Mesenchymal stem cell (in vitro differentiated cells and primary cell): ENCODE measurements at regions not wholly inside any gene's neighbourhood (a gene's known extent, or its start where the extent isn't known, plus 50 kb on each side); places are given as distances from the start of the nearest gene placed in this dataset.
"Not testable (repeated sequence)": the region's sequence is repeated elsewhere in the genome, so short reads cannot be mapped to it uniquely, and the experiment has no call there.

Experiments
- DNase-seq: peaks from one replicate; pipeline ENCODE4 v3.0.0-alpha.2; 2013
- H2AFZ ChIP-seq: one replicate; pipeline ENCODE4 v1.6.1; 2013; ENCODE audit warnings: low read depth, mild to moderate bottlenecking, control low read depth, inconsistent platforms, low read length, moderate library complexity
- H2AK5ac ChIP-seq: 2 replicates; pipeline ENCODE4 v1.6.1; 2013; ENCODE audit warnings: low read length, moderate library complexity, mild to moderate bottlenecking, inconsistent platforms; ENCODE audit not compliant: severe bottlenecking
- H2BK120ac ChIP-seq: one replicate; pipeline ENCODE4 v1.6.1; 2013; ENCODE audit warnings: low read depth, mild to moderate bottlenecking, inconsistent platforms, low read length, moderate library complexity
- H2BK12ac ChIP-seq, 2 experiments: one replicate each; pipeline ENCODE4 v1.6.1; 2013; ENCODE audit warnings: inconsistent platforms in 2 of 2, low read length in 2 of 2, mild to moderate bottlenecking in 2 of 2, moderate library complexity in 2 of 2, control low read depth in 1 of 2
- H2BK15ac ChIP-seq: one replicate; pipeline ENCODE4 v1.6.1; 2013; ENCODE audit warnings: mild to moderate bottlenecking, low read depth, inconsistent platforms; ENCODE audit not compliant: poor library complexity, severe bottlenecking
- H2BK5ac ChIP-seq: 2 replicates; pipeline ENCODE4 v1.6.1; 2013; ENCODE audit warnings: low read depth, mild to moderate bottlenecking, low read length, control low read depth, inconsistent platforms; ENCODE audit not compliant: poor library complexity, severe bottlenecking
- H3K14ac ChIP-seq, 2 experiments: one replicate each; pipeline ENCODE4 v1.6.1; 2013; ENCODE audit warnings: inconsistent platforms in 2 of 2, low read length in 2 of 2, control low read depth in 1 of 2, mild to moderate bottlenecking in 1 of 2, moderate library complexity in 1 of 2
- H3K18ac ChIP-seq, 2 experiments: one replicate each; pipeline ENCODE4 v1.6.1; 2013; ENCODE audit warnings: inconsistent platforms in 2 of 2, low read length in 2 of 2, control low read depth in 1 of 2, low read depth in 1 of 2, mild to moderate bottlenecking in 1 of 2
- H3K23ac ChIP-seq, 2 experiments: one replicate each; pipeline ENCODE4 v1.6.1; 2013; ENCODE audit warnings: inconsistent platforms in 2 of 2, low read length in 2 of 2, mild to moderate bottlenecking in 2 of 2, moderate library complexity in 2 of 2, control low read depth in 1 of 2
- H3K27ac ChIP-seq: 2 replicates; pipeline ENCODE4 v1.5.1; 2013; ENCODE audit warnings: mild to moderate bottlenecking, moderate library complexity, low read length, control low read depth, inconsistent platforms; ENCODE audit not compliant: poor library complexity, severe bottlenecking
- H3K27me3 ChIP-seq, 2 experiments: 2 replicates each; pipeline versions ENCODE4 v1.6.1 to v1.7.0; 2013; ENCODE audit warnings: low read length in 2 of 2, mild to moderate bottlenecking in 2 of 2, moderate library complexity in 2 of 2, control low read depth in 1 of 2, inconsistent platforms in 1 of 2; ENCODE audit not compliant: control insufficient read depth in 1 of 2, insufficient read depth in 1 of 2
- H3K36me3 ChIP-seq, 2 experiments: 2 replicates each; pipeline versions ENCODE4 v1.6.1 to v1.7.0; 2013; ENCODE audit warnings: low read length in 2 of 2, control low read depth in 1 of 2, inconsistent platforms in 1 of 2, low read depth in 1 of 2, mild to moderate bottlenecking in 1 of 2; ENCODE audit not compliant: insufficient read depth in 2 of 2, control insufficient read depth in 1 of 2
- H3K4ac ChIP-seq, 2 experiments: one replicate each; pipeline ENCODE4 v1.6.1; 2013; ENCODE audit warnings: inconsistent platforms in 2 of 2, low read length in 2 of 2, mild to moderate bottlenecking in 2 of 2, moderate library complexity in 2 of 2, control low read depth in 1 of 2, low read depth in 1 of 2
- H3K4me1 ChIP-seq: 2 replicates; pipeline ENCODE4 v1.6.1; 2013; ENCODE audit warnings: low read depth, low read length, control low read depth; ENCODE audit not compliant: control insufficient read depth, insufficient read depth
- H3K4me2 ChIP-seq: 2 replicates; pipeline ENCODE4 v1.6.1; 2013; ENCODE audit warnings: low read length, mild to moderate bottlenecking, inconsistent platforms; ENCODE audit not compliant: poor library complexity, severe bottlenecking
- H3K4me3 ChIP-seq, 2 experiments: 2 replicates each; pipeline versions ENCODE4 v1.5.1 to v1.7.0; 2013; ENCODE audit warnings: low read length in 2 of 2, mild to moderate bottlenecking in 2 of 2, control low read depth in 1 of 2, low read depth in 1 of 2; ENCODE audit not compliant: insufficient read depth in 1 of 2
- H3K79me1 ChIP-seq: replicated peaks from 2 replicates; pipeline ENCODE4 v1.6.1; 2013; ENCODE audit warnings: mild to moderate bottlenecking, control low read depth, low read length, inconsistent platforms; ENCODE audit not compliant: poor library complexity, severe bottlenecking
- H3K9ac ChIP-seq: 2 replicates; pipeline ENCODE4 v1.7.0; 2013; ENCODE audit warnings: mild to moderate bottlenecking, low read length, moderate library complexity
- H3K9me3 ChIP-seq: 2 replicates; pipeline ENCODE4 v1.7.0; 2013; ENCODE audit warnings: mild to moderate bottlenecking, low read length; ENCODE audit not compliant: control insufficient read depth
- H4K8ac ChIP-seq: one replicate; pipeline ENCODE4 v1.6.1; 2013; ENCODE audit warnings: inconsistent platforms, mild to moderate bottlenecking, low read length, moderate library complexity
- H4K91ac ChIP-seq: one replicate; pipeline ENCODE4 v1.6.1; 2013; ENCODE audit warnings: mild to moderate bottlenecking, low read length, inconsistent platforms
- WGBS: methylation state at CpG from one replicate; pipeline ENCODE4 v1.1.7; 2013; ENCODE audit warnings: mixed read lengths; 5-methylcytosine and 5-hydroxymethylcytosine counted together

DNA sequence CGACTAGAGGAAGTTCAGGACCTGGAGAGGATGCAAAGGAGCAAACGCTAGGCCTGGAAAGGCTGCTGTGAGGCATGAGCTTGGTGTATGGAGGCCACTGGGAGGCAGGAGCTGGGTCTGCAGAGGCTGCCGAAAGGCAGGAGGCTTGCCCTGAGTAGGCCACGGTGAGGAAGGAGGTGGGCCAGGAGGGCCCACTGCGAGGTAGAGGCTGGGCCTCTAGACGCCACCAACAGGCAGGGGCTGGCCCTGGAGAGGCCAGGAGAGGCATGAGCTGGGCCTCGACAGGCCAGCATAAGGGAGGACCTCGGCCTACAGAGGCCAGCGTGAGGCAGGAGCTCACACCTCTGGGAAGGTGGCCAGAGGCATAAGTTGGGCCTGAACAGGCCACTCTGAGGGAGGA, 330.0 kb downstream of the ZNF479 start:
- no CpG with 5 or more reads among the region's 9 CpGs for WGBS

GRCh38 chr7:56801774-56802173, 330.5 kb downstream of the ZNF479 start:
- not testable (repeated sequence) for H3K79me1 ChIP-seq, H2BK120ac ChIP-seq, H3K18ac ChIP-seq, H3K4me2 ChIP-seq, H3K27me3 ChIP-seq, DNase-seq, H3K27ac ChIP-seq, H3K23ac ChIP-seq, H2BK5ac ChIP-seq, H2AFZ ChIP-seq, H2BK12ac ChIP-seq, H4K8ac ChIP-seq, H3K14ac ChIP-seq, H3K4ac ChIP-seq, H3K9me3 ChIP-seq, H2AK5ac ChIP-seq, H2BK15ac ChIP-seq, H3K4me3 ChIP-seq, H3K4me1 ChIP-seq, H3K36me3 ChIP-seq, H3K9ac ChIP-seq, H4K91ac ChIP-seq
- WGBS: no CpG with 5 or more reads among the region's 10 CpGs

More for the DNA sequence above, 330.0 kb downstream of the ZNF479 start:
- H3K4me2 ChIP-seq, H2AK5ac ChIP-seq, H2BK120ac ChIP-seq, H3K36me3 ChIP-seq, H3K23ac ChIP-seq, H3K4me1 ChIP-seq, H4K91ac ChIP-seq, H3K18ac ChIP-seq, H2AFZ ChIP-seq, DNase-seq, H3K9me3 ChIP-seq, H2BK5ac ChIP-seq, H3K4me3 ChIP-seq, H3K27me3 ChIP-seq, H4K8ac ChIP-seq, H3K14ac ChIP-seq, H3K79me1 ChIP-seq, H3K4ac ChIP-seq, H3K27ac ChIP-seq, H2BK15ac ChIP-seq, H2BK12ac ChIP-seq, H3K9ac ChIP-seq: not testable (repeated sequence)

DNA sequence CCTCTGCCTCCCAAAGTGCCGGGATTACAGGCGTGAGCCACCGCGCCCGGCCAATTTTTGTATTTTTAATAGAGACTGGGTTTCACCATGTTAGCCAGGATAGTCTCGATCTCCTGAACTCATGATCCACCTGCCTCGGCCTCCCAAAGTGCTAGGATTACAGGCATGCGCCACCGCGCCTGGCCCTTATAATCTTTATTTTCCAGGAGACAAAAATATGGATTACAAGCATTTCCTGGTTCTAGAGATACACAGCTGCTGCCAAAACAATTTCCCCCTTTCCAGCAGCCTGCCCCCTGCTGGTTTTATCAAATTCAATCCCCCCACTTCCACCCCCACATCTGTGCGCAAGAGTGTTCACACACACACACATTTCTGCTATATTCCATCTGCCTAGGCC, 333.4 kb downstream of the ZNF479 start:
- H3K18ac ChIP-seq, H2BK15ac ChIP-seq, H3K4me1 ChIP-seq, H3K4me3 ChIP-seq, H2BK5ac ChIP-seq, H3K27ac ChIP-seq, H3K23ac ChIP-seq, H3K9me3 ChIP-seq, H3K14ac ChIP-seq, H3K27me3 ChIP-seq, H3K4ac ChIP-seq, H3K36me3 ChIP-seq, H2AK5ac ChIP-seq, DNase-seq, H4K91ac ChIP-seq, H4K8ac ChIP-seq, H3K4me2 ChIP-seq, H3K9ac ChIP-seq, H2BK120ac ChIP-seq, H2BK12ac ChIP-seq, H3K79me1 ChIP-seq, H2AFZ ChIP-seq: not testable (repeated sequence)
- WGBS: 91% methylated on average over 5 of the region's 11 CpGs

DNA sequence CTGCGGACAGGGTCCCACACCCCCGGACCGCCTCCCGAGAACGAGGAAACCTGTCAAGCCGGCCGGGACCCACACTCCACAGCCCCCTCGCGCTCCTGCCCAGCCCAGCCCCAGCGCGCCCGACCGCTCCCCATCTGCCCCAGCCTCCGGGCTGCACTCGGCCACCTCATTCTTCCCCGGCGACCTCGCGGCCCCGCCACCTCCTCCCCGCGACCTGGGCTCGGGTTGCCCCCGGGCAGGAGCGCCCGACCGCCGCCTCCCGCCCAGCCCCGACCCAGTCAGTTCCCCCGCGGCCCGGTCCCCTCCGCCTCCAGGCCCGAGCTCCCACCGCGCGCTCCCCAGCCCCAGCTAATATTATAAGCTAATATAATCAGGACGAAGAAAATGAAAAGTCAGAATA, 344.8 kb downstream of the ZNF479 start:
- H3K9ac ChIP-seq, H3K4ac ChIP-seq, H2AK5ac ChIP-seq, H4K91ac ChIP-seq, H3K4me2 ChIP-seq, H3K18ac ChIP-seq, H2BK120ac ChIP-seq, H4K8ac ChIP-seq, H3K14ac ChIP-seq, H3K4me1 ChIP-seq, H2AFZ ChIP-seq, H3K79me1 ChIP-seq, H2BK15ac ChIP-seq, H3K36me3 ChIP-seq, H2BK5ac ChIP-seq, H3K27ac ChIP-seq, DNase-seq, H3K27me3 ChIP-seq, H3K9me3 ChIP-seq, H3K4me3 ChIP-seq, H3K23ac ChIP-seq, H2BK12ac ChIP-seq: not testable (repeated sequence)
- WGBS: 88% methylated on average over 26 of the region's 39 CpGs
